ENCODE measurements at regions not wholly inside any gene's neighbourhood (a gene's known extent, or its start where the extent isn't known, plus 50 kb on each side); places are given as distances from the start of the nearest gene placed in this dataset.

- DNase-seq (ENCODE audit: low spot score), result no peak
- no peaks in the 10 kb centered on the region for H3K36me3 Mint-ChIP-seq (ENCODE audit: low read depth)
- H3K27ac Mint-ChIP-seq, result no peak overlapping the region
These were observed 308.9 kb downstream of the DTWD2 start for GRCh38 chr5:118679264-118679940.

DNA sequence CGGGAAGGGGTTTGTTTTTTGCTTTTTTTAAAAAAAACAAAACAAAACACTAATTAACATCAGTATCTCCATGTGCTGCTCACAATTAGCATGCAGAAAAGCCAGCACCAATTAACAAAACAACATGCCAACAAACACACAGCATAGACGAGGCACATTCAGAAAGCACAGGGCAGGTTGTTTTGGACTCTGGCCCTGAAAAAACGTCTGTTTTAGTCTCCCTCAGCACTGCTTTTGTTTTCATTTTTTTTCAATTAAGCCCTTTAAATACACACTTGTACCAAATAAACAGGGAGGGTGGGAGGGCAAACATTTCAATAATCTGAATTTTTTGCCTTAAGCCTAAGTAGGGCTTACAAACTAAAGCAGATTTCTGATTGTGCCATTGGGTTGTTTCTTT, 309.6 kb downstream of the DTWD2 start:
- intact Hi-C loops (cut with micrococcal nuclease), result no loop called here
- Mint-ChIP-seq H3K4me3 (no peak overlapping the region), H3K27me3 (ENCODE audit: insufficient read depth) (no peaks in the 10 kb centered on the region), H3K27ac (no peak overlapping the region), H3K4me1 (ENCODE audit: low read depth) (no peaks in the 10 kb centered on the region), H3K36me3 (ENCODE audit: low read depth) (no peaks in the 10 kb centered on the region), H3K9me3 (no peaks in the 10 kb centered on the region)
- DNase-seq (ENCODE audit: low spot score), result no peak

More at GRCh38 chr5:118679264-118679940, 308.9 kb downstream of the DTWD2 start:
- no peaks in the 10 kb centered on the region for H3K9me3 Mint-ChIP-seq
- intact Hi-C loops (cut with micrococcal nuclease), result no loop called here
- no peaks in the 10 kb centered on the region for H3K27me3 Mint-ChIP-seq (ENCODE audit: insufficient read depth)
- no peaks in the 10 kb centered on the region for H3K4me1 Mint-ChIP-seq (ENCODE audit: low read depth)
- no peak overlapping the region for H3K4me3 Mint-ChIP-seq

GRCh38 chr5:118675247-118675646, 313.1 kb downstream of the DTWD2 start:
- intact Hi-C loops (cut with micrococcal nuclease), result no loop called here

DNA sequence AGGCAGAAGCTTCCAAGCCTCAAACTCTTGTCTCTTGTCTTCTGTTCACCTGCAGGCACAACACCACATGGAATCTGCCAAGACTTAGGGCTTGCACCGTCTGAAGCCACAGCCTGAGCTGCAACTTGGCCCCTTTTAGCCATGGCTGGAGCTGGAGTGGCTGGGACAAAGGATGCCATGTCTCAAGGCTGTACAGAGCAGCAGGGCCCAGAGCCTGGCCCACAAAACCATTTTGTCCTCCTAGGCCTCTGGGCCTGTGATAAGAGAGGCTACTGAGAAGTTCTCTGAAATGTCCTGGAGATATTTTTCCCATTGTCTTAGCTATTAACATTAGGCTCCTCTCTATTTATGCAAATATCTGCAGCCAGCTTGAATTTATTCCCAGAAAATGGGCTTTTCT, 330.8 kb downstream of the DTWD2 start:
- Mint-ChIP-seq H3K36me3 (ENCODE audit: low read depth) (no peaks in the 10 kb centered on the region), H3K9me3 (peaks cover 34% of the 10 kb centered on the region), H3K27me3 (ENCODE audit: insufficient read depth) (no peaks in the 10 kb centered on the region), H3K4me1 (ENCODE audit: low read depth) (no peaks in the 10 kb centered on the region), H3K27ac (no peak overlapping the region), H3K4me3 (no peak overlapping the region)
- intact Hi-C loops (cut with micrococcal nuclease), result no loop called here
- DNase-seq (ENCODE audit: low spot score), result no peak

More at GRCh38 chr5:118675247-118675646, 313.1 kb downstream of the DTWD2 start:
- no peaks in the 10 kb centered on the region for H3K4me1 Mint-ChIP-seq (ENCODE audit: low read depth)
- no peaks in the 10 kb centered on the region for H3K27me3 Mint-ChIP-seq (ENCODE audit: insufficient read depth)
- DNase-seq (ENCODE audit: low spot score), result no peak
- no peaks in the 10 kb centered on the region for H3K9me3 Mint-ChIP-seq
- H3K4me3 Mint-ChIP-seq, result no peak overlapping the region
- H3K27ac Mint-ChIP-seq, result no peak overlapping the region
- H3K36me3 Mint-ChIP-seq (ENCODE audit: low read depth), result no peaks in the 10 kb centered on the region

GRCh38 chr5:118653872-118654271, 334.5 kb downstream of the DTWD2 start:
- no peaks in the 10 kb centered on the region for H3K36me3 Mint-ChIP-seq (ENCODE audit: low read depth)
- no peak for DNase-seq (ENCODE audit: low spot score)
- no peak overlapping the region for H3K27ac Mint-ChIP-seq
- no peak overlapping the region for H3K4me3 Mint-ChIP-seq
- no peaks in the 10 kb centered on the region for H3K27me3 Mint-ChIP-seq (ENCODE audit: insufficient read depth)
- H3K9me3 Mint-ChIP-seq, result peaks cover 23% of the 10 kb centered on the region
- intact Hi-C loops (cut with micrococcal nuclease), result no loop called here
- H3K4me1 Mint-ChIP-seq (ENCODE audit: low read depth), result no peaks in the 10 kb centered on the region

- no peaks in the 10 kb centered on the region for H3K27me3 Mint-ChIP-seq (ENCODE audit: insufficient read depth)
- H3K36me3 Mint-ChIP-seq (ENCODE audit: low read depth), result no peaks in the 10 kb centered on the region
- DNase-seq (ENCODE audit: low spot score), result no peak
- H3K4me1 Mint-ChIP-seq (ENCODE audit: low read depth), result no peaks in the 10 kb centered on the region
- peaks cover 19% of the 10 kb centered on the region for H3K9me3 Mint-ChIP-seq
- no peak overlapping the region for H3K4me3 Mint-ChIP-seq
- H3K27ac Mint-ChIP-seq, result no peak overlapping the region
- intact Hi-C loops (cut with micrococcal nuclease), result no loop called here
These were observed 335.2 kb downstream of the DTWD2 start for GRCh38 chr5:118653183-118653582.

- Mint-ChIP-seq H3K9me3 (peaks cover 1% of the 10 kb centered on the region), H3K4me3 (no peak overlapping the region), H3K36me3 (ENCODE audit: low read depth) (no peaks in the 10 kb centered on the region), H3K4me1 (ENCODE audit: low read depth) (no peaks in the 10 kb centered on the region), H3K27ac (no peak overlapping the region), H3K27me3 (ENCODE audit: insufficient read depth) (no peaks in the 10 kb centered on the region)
- intact Hi-C loops (cut with micrococcal nuclease), result no loop called here
- no peak for DNase-seq (ENCODE audit: low spot score)
These were observed 337.3 kb downstream of the DTWD2 start for GRCh38 chr5:118651002-118651401.

DNA sequence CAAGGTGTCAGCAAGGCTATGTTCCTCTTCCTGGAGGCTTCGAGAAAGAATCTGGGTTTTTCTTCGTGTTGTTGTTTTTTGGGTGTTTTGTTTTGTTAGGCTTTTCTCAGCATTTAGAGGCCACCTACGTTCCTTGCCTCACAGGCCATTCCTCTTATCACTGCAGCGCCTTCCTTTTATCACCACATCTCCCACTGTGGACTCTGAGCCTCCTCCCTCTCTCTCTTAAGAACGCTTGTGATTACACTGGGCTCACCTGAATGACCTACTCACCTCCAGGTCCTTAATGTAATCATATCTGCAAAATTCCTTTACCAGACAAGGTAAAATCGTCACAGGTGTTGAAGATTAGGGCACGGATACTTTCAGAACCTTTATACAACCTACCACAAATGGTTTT, 340.8 kb downstream of the DTWD2 start:
- H3K27me3 Mint-ChIP-seq (ENCODE audit: insufficient read depth), result no peaks in the 10 kb centered on the region
- no peaks in the 10 kb centered on the region for H3K4me1 Mint-ChIP-seq (ENCODE audit: low read depth)
- intact Hi-C loops (cut with micrococcal nuclease), result no loop called here
- H3K27ac Mint-ChIP-seq, result no peak overlapping the region
- no peak overlapping the region for H3K4me3 Mint-ChIP-seq
- DNase-seq (ENCODE audit: low spot score), result no peak
- H3K9me3 Mint-ChIP-seq, result peaks cover 4% of the 10 kb centered on the region
- H3K36me3 Mint-ChIP-seq (ENCODE audit: low read depth), result no peaks in the 10 kb centered on the region

DNA sequence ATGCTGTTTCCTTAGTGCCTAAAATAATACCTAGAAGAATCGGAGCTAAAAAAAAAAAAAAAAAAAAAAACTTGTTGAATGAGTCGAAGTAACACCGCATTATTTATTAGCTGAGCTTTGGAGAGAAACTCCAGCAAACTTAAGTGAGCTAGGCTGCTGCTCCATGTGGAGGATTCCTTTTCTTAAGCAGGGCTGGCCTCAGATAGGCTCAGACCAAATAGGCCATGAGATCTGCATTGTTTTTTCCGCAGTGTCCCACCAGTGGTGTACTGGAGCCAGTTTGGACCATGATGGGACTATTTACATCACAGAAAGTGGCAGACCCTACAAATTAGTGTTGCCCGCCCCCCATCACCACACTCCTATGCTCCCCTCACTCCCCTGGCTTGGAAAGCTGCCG, 341.4 kb downstream of the DTWD2 start:
- peaks cover 4% of the 10 kb centered on the region for H3K9me3 Mint-ChIP-seq
- no peak overlapping the region for H3K27ac Mint-ChIP-seq
- no peaks in the 10 kb centered on the region for H3K4me1 Mint-ChIP-seq (ENCODE audit: low read depth)
- intact Hi-C loops (cut with micrococcal nuclease), result no loop called here
- no peaks in the 10 kb centered on the region for H3K36me3 Mint-ChIP-seq (ENCODE audit: low read depth)
- H3K27me3 Mint-ChIP-seq (ENCODE audit: insufficient read depth), result no peaks in the 10 kb centered on the region
- H3K4me3 Mint-ChIP-seq, result no peak overlapping the region
- DNase-seq (ENCODE audit: low spot score), result no peak

GRCh38 chr5:118637947-118638670, 350.2 kb downstream of the DTWD2 start:
- DNase-seq (ENCODE audit: low spot score), result no peak
- Mint-ChIP-seq H3K9me3 (peaks cover 17% of the 10 kb centered on the region), H3K27ac (no peak overlapping the region), H3K27me3 (ENCODE audit: insufficient read depth) (no peaks in the 10 kb centered on the region), H3K4me3 (no peak overlapping the region), H3K4me1 (ENCODE audit: low read depth) (no peaks in the 10 kb centered on the region), H3K36me3 (ENCODE audit: low read depth) (no peaks in the 10 kb centered on the region)
- intact Hi-C loops (cut with micrococcal nuclease), result no loop called here

DNA sequence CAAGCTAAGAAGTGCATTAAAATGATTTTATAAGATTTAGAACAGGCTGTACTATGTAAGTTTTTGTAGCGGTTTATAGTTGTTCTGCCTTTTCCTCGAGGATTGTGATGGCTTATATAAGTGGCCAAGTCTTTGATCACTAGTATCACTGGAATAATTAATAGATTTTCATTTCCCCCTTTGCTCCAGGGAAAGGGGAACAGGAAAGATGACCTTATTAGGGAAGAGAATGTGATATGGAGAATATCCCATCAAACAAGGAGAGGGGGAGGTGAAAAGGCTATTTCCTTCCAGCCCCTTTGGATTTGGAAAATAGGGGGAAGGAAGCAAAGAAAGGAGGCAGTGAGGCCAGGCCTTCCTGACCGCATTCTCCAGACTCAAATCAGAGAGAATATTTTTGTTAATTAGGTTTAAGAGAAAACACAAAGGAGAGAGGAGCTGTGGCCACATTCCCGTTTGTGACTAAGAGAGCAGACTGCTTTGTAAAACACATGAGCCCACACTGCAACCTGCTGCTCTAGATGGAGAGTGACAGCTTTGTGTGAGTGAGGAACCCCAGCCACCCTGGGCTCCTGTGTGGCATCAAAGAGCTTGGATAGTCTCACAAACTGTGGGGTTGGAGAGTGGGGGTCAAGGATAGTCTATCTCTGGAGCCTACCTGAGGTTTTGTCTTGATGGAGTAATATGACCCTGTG, 359.5 kb downstream of the DTWD2 start:
- Mint-ChIP-seq H3K9me3 (no peaks in the 10 kb centered on the region), H3K4me1 (ENCODE audit: low read depth) (no peaks in the 10 kb centered on the region), H3K27me3 (ENCODE audit: insufficient read depth) (no peaks in the 10 kb centered on the region), H3K36me3 (ENCODE audit: low read depth) (no peaks in the 10 kb centered on the region), H3K4me3 (no peak overlapping the region), H3K27ac (no peak overlapping the region)
- intact Hi-C loops (cut with micrococcal nuclease), result no loop called here
- no peak for DNase-seq (ENCODE audit: low spot score)

GRCh38 chr5:118620233-118620632, 368.1 kb downstream of the DTWD2 start:
- H3K27me3 Mint-ChIP-seq (ENCODE audit: insufficient read depth), result no peaks in the 10 kb centered on the region
- DNase-seq (ENCODE audit: low spot score), result no peak

GRCh38 chr5:118619823-118620222, 368.5 kb downstream of the DTWD2 start:
- Mint-ChIP-seq H3K36me3 (ENCODE audit: low read depth) (no peaks in the 10 kb centered on the region), H3K4me3 (no peak overlapping the region), H3K4me1 (ENCODE audit: low read depth) (no peaks in the 10 kb centered on the region), H3K9me3 (no peaks in the 10 kb centered on the region), H3K27ac (no peak overlapping the region), H3K27me3 (ENCODE audit: insufficient read depth) (no peaks in the 10 kb centered on the region)
- DNase-seq (ENCODE audit: low spot score), result no peak
- intact Hi-C loops (cut with micrococcal nuclease), result loop anchor here (10.0 kb wide), 1 partner anchor 1165 kb away; no protein-coding TSS in a partner anchor

More at GRCh38 chr5:118620233-118620632, 368.1 kb downstream of the DTWD2 start:
- intact Hi-C loops (cut with micrococcal nuclease), result no loop called here
- H3K27ac Mint-ChIP-seq, result no peak overlapping the region
- H3K9me3 Mint-ChIP-seq, result no peaks in the 10 kb centered on the region
- H3K4me1 Mint-ChIP-seq (ENCODE audit: low read depth), result no peaks in the 10 kb centered on the region
- no peaks in the 10 kb centered on the region for H3K36me3 Mint-ChIP-seq (ENCODE audit: low read depth)
- H3K4me3 Mint-ChIP-seq, result no peak overlapping the region
